ENCODE measurements at regions not wholly inside any gene's neighbourhood (a gene's known extent, or its start where the extent isn't known, plus 50 kb on each side); places are given as distances from the start of the nearest gene placed in this dataset.

- Histone ChIP-seq H3K9ac (ENCODE audit: low read depth, low read length, poor library complexity, severe bottlenecking) (peak overlapping the region; percentile 94), H3K79me2 (ENCODE audit: insufficient read depth, low read length) (peaks cover 14% of the 10 kb centered on the region), H3F3A (ENCODE audit: low read depth) (no peaks in the 10 kb centered on the region), H2AFZ (ENCODE audit: low read length) (peak overlapping the region; percentile 74), H3K27me3 (ENCODE audit: insufficient read depth, low read length, poor library complexity, severe bottlenecking) (no peaks in the 10 kb centered on the region), H3K36me3 (ENCODE audit: insufficient read depth, low read length) (no peaks in the 10 kb centered on the region), H3K9me3 (ENCODE audit: insufficient read depth, low read depth, low read length) (no peaks in the 10 kb centered on the region), H4K20me1 (ENCODE audit: insufficient read depth, low read length, poor library complexity, severe bottlenecking) (no peaks in the 10 kb centered on the region), H3K4me3 (ENCODE audit: low read length, poor library complexity, severe bottlenecking) (peak overlapping the region; percentile 84), H3K4me2 (ENCODE audit: low read depth, low read length, poor library complexity, severe bottlenecking) (peak overlapping the region; percentile 65), H3K4me1 (ENCODE audit: insufficient read depth, low read length, poor library complexity, severe bottlenecking) (peaks cover 20% of the 10 kb centered on the region), H3K9me2 (replicated peaks; ENCODE audit: low read depth, low read length) (no peaks in the 10 kb centered on the region)
- TF ChIP-seq EZH2phosphoT487 (IDR thresholded peaks at IDR 0.05; ENCODE audit: borderline replicate concordance), result no peak
- TF ChIP-seq, protein P1, sequence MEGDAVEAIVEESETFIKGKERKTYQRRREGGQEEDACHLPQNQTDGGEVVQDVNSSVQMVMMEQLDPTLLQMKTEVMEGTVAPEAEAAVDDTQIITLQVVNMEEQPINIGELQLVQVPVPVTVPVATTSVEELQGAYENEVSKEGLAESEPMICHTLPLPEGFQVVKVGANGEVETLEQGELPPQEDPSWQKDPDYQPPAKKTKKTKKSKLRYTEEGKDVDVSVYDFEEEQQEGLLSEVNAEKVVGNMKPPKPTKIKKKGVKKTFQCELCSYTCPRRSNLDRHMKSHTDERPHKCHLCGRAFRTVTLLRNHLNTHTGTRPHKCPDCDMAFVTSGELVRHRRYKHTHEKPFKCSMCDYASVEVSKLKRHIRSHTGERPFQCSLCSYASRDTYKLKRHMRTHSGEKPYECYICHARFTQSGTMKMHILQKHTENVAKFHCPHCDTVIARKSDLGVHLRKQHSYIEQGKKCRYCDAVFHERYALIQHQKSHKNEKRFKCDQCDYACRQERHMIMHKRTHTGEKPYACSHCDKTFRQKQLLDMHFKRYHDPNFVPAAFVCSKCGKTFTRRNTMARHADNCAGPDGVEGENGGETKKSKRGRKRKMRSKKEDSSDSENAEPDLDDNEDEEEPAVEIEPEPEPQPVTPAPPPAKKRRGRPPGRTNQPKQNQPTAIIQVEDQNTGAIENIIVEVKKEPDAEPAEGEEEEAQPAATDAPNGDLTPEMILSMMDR (conservative IDR thresholded peaks at IDR 0.05; ENCODE audit: low read length), result no peak
Observed at GRCh38 chr1:244970236-244970743, 105.9 kb upstream of the HNRNPU start.

DNA sequence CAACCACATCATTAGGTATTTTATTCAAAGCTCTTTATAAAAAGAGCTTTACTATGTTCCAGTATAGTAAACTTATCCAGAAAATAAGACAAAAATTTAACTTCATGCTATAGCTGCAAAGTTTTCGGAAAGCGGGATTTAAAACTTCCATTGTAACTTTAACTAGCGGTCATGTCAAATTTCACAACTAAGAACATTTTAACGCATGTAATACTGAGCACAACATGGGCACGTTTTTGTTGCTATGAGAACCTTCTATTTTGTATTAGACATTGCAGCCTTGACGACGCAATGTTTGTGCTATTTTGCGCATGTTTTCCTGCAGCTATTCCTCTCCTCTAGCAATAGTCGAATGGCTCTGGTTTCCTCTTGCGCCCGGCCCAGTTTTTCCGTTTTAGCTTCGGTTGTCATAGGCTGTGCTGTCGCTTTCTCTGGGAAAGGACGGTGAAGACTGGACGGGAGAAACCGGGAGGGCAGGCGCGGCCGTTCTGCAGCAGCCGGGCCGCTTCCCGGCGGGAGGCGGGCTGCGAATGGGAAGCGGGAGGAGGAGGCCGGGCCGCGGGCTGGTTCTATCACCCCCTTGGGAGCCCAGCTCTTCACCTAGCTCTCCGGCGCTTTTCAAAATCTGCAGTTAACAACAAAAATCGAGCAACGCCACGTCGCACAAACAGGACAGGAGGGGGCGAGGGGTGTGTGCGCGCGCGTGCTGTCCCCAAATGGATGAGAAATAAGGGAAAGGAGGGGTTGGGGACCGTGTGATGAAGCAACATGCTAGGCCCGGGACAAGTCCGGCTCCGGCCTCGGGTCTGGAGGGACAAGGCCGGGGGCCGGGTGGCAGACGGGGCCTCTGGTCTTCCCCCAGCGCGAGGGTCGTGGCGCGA is 105.3 kb upstream of the HNRNPU start:
- H3K9ac ChIP-seq (ENCODE audit: low read depth, low read length, poor library complexity, severe bottlenecking), result peak overlapping the region; percentile 94
- no peak for TF ChIP-seq EZH2phosphoT487 (IDR thresholded peaks at IDR 0.05; ENCODE audit: borderline replicate concordance)
- TF ChIP-seq, protein P1 (conservative IDR thresholded peaks at IDR 0.05; ENCODE audit: low read length), result no peak
- peaks cover 14% of the 10 kb centered on the region for H3K79me2 ChIP-seq (ENCODE audit: insufficient read depth, low read length)
- H3K9me2 ChIP-seq (replicated peaks; ENCODE audit: low read depth, low read length), result no peaks in the 10 kb centered on the region
- H3K4me3 ChIP-seq (ENCODE audit: low read length, poor library complexity, severe bottlenecking), result peak overlapping the region; percentile 84
- H3K9me3 ChIP-seq (ENCODE audit: insufficient read depth, low read depth, low read length), result no peaks in the 10 kb centered on the region
- no peaks in the 10 kb centered on the region for H3F3A ChIP-seq (ENCODE audit: low read depth)
- no peaks in the 10 kb centered on the region for H3K27me3 ChIP-seq (ENCODE audit: insufficient read depth, low read length, poor library complexity, severe bottlenecking)
- H3K36me3 ChIP-seq (ENCODE audit: insufficient read depth, low read length), result no peaks in the 10 kb centered on the region
- H2AFZ ChIP-seq (ENCODE audit: low read length), result peak overlapping the region; percentile 74
- no peaks in the 10 kb centered on the region for H4K20me1 ChIP-seq (ENCODE audit: insufficient read depth, low read length, poor library complexity, severe bottlenecking)
- peaks cover 25% of the 10 kb centered on the region for H3K4me1 ChIP-seq (ENCODE audit: insufficient read depth, low read length, poor library complexity, severe bottlenecking)
- peak overlapping the region; percentile 65 for H3K4me2 ChIP-seq (ENCODE audit: low read depth, low read length, poor library complexity, severe bottlenecking)

DNA sequence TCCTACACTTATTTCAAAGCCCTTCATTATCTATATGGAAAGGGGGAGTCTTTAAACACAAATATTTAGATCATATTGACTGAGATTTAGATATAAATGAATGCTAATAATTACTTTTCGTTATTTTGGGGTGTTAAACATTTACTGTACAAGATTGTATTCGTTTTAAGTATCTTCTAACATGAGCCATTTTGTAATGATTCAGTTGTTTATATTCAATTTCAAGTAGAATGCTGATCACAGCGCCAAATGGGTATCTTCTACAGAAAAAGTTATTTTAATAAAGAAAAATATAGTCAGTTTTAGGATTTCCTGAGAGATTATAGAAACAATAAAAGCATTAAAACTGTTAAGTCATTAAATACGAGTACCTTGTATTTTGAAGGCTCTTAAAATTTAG is 104.5 kb upstream of the HNRNPU start:
- H3K79me2 ChIP-seq (ENCODE audit: insufficient read depth, low read length), result peaks cover 14% of the 10 kb centered on the region
- no peaks in the 10 kb centered on the region for H3F3A ChIP-seq (ENCODE audit: low read depth)
- peaks cover 32% of the 10 kb centered on the region for H3K4me1 ChIP-seq (ENCODE audit: insufficient read depth, low read length, poor library complexity, severe bottlenecking)
- peak overlapping the region; percentile 94 for H3K9ac ChIP-seq (ENCODE audit: low read depth, low read length, poor library complexity, severe bottlenecking)
- H3K27me3 ChIP-seq (ENCODE audit: insufficient read depth, low read length, poor library complexity, severe bottlenecking), result no peaks in the 10 kb centered on the region
- no peaks in the 10 kb centered on the region for H4K20me1 ChIP-seq (ENCODE audit: insufficient read depth, low read length, poor library complexity, severe bottlenecking)
- H3K4me2 ChIP-seq (ENCODE audit: low read depth, low read length, poor library complexity, severe bottlenecking), result peak overlapping the region; percentile 65
- H3K4me3 ChIP-seq (ENCODE audit: low read length, poor library complexity, severe bottlenecking), result peak overlapping the region; percentile 84
- no peaks in the 10 kb centered on the region for H3K9me2 ChIP-seq (replicated peaks; ENCODE audit: low read depth, low read length)
- no peaks in the 10 kb centered on the region for H3K9me3 ChIP-seq (ENCODE audit: insufficient read depth, low read depth, low read length)
- no peak overlapping the region for H2AFZ ChIP-seq (ENCODE audit: low read length)
- H3K36me3 ChIP-seq (ENCODE audit: insufficient read depth, low read length), result no peaks in the 10 kb centered on the region
- TF ChIP-seq, protein P1 (conservative IDR thresholded peaks at IDR 0.05; ENCODE audit: low read length), result no peak
- no peak for TF ChIP-seq EZH2phosphoT487 (IDR thresholded peaks at IDR 0.05; ENCODE audit: borderline replicate concordance)

Measured in Loucy (cell line).